SK-N-SH (cell line): ENCODE measurements at regions not wholly inside any gene's neighbourhood (a gene's known extent, or its start where the extent isn't known, plus 50 kb on each side); places are given as distances from the start of the nearest gene placed in this dataset.
A peak's percentile ranks its signal among the peaks of the same experiment; 100 is the strongest.
"Not testable (repeated sequence)": the region's sequence is repeated elsewhere in the genome, so short reads cannot be mapped to it uniquely, and the experiment has no call there.

Experiments
- CTCF ChIA-PET: fragments of 300-600, 350-600 bp; formaldehyde crosslinking; extraction: SDS; loops from one replicate; lab custom pipeline; 2021; lab: Yijun Ruan, JAX
- POLR2A ChIA-PET: fragments of 350-600 bp; sonication (Branson Sonifier 250); formaldehyde crosslinking; extraction: SDS; loops from one replicate; lab custom pipeline; 2020; ENCODE audit warnings: antibody characterized with exemption, inconsistent platforms; lab: Yijun Ruan, JAX
- DNase-seq: peaks from one replicate; pipeline ENCODE4 v3.0.0; 2012
- H2AFZ ChIP-seq: fragments of 200-600 bp; sonication (generic); 2 replicates; pipeline ENCODE4 v1.8.1; 2016; ENCODE audit warnings: antibody characterized with exemption, mild to moderate bottlenecking, low read depth
- H3F3A ChIP-seq: fragments of 200-600 bp; sonication (generic); replicated peaks from 2 replicates; pipeline ENCODE3; 2016; ENCODE audit warnings: antibody characterized with exemption, mild to moderate bottlenecking; ENCODE audit not compliant: insufficient read depth
- H3K27ac ChIP-seq, 2 experiments: fragments of 200-500 bp in 1 of 2; fragments of 200-600 bp in 1 of 2; sonication (Bioruptor generic) in 1 of 2; sonication (generic), shearing (Covaris generic) in 1 of 2; 2 replicates each; pipeline versions ENCODE4 v1.5.1 to v1.6.1; 2014 to 2016; ENCODE audit warnings: low read depth in 2 of 2, inconsistent platforms in 1 of 2, low read length in 1 of 2, mild to moderate bottlenecking in 1 of 2, mixed read lengths in 1 of 2
- H3K27me3 ChIP-seq: fragments of 200-600 bp; sonication (generic), shearing (Covaris generic); 2 replicates; pipeline ENCODE4 v1.6.1; 2016; ENCODE audit warnings: mixed run types; ENCODE audit not compliant: insufficient read depth
- H3K36me3 ChIP-seq, 2 experiments: fragments of 200-500 bp in 1 of 2; fragments of 200-600 bp in 1 of 2; sonication (Bioruptor generic) in 1 of 2; sonication (generic) in 1 of 2; replicated peaks in 1 of 2; 2 replicates each; pipeline versions ENCODE3 to v1.5.1; 2014 to 2016; ENCODE audit warnings: low read length in 1 of 2, mild to moderate bottlenecking in 1 of 2; ENCODE audit not compliant: insufficient read depth in 2 of 2, control insufficient read depth in 1 of 2
- H3K4me1 ChIP-seq, 2 experiments: fragments of 200-500 bp in 1 of 2; fragments of 200-600 bp in 1 of 2; sonication (Bioruptor generic) in 1 of 2; sonication (generic), shearing (Covaris generic) in 1 of 2; 2 replicates each; pipeline versions ENCODE4 v1.5.1 to v1.6.1; 2014 to 2016; ENCODE audit warnings: low read depth in 1 of 2, low read length in 1 of 2, mixed run types in 1 of 2; ENCODE audit not compliant: insufficient read depth in 2 of 2, control insufficient read depth in 1 of 2
- H3K4me2 ChIP-seq: fragments of 200-600 bp; sonication (generic), shearing (Covaris generic); 2 replicates; pipeline ENCODE4 v1.6.1; 2017; ENCODE audit warnings: mixed run types
- H3K4me3 ChIP-seq, 2 experiments: fragments of 200-500 bp in 1 of 2; fragments of 200-600 bp in 1 of 2; sonication (Bioruptor generic) in 1 of 2; sonication (generic), shearing (Covaris generic) in 1 of 2; 2 replicates each; pipeline versions ENCODE4 v1.5.1 to v1.8.1; 2014 to 2016; ENCODE audit warnings: low read depth in 2 of 2, inconsistent platforms in 1 of 2, low read length in 1 of 2, mild to moderate bottlenecking in 1 of 2, mixed read lengths in 1 of 2, moderate library complexity in 1 of 2
- H3K79me2 ChIP-seq: fragments of 200-600 bp; sonication (generic); 2 replicates; pipeline ENCODE4 v1.8.1; 2017; ENCODE audit warnings: mild to moderate bottlenecking; ENCODE audit not compliant: insufficient read depth
- H3K9ac ChIP-seq: fragments of 200-600 bp; sonication (generic); 2 replicates; pipeline ENCODE4 v1.6.1; 2017; ENCODE audit warnings: mixed run types
- H3K9me2 ChIP-seq: fragments of 200-600 bp; sonication (generic); 2 replicates; pipeline ENCODE4 v1.6.1; 2017; ENCODE audit warnings: mixed run types
- H3K9me3 ChIP-seq: fragments of 200-600 bp; sonication (generic); 2 replicates; pipeline ENCODE4 v1.6.1; 2017; ENCODE audit warnings: mixed run types, mild to moderate bottlenecking, moderate library complexity
- H4K20me1 ChIP-seq: fragments of 200-600 bp; sonication (generic); 2 replicates; pipeline ENCODE4 v1.6.1; 2017; ENCODE audit warnings: mild to moderate bottlenecking, mixed run types; ENCODE audit not compliant: insufficient read depth
- CTCF ChIP-seq: fragments of 200-600 bp; sonication (generic); IDR thresholded peaks from 2 replicates; pipeline ENCODE4 v1.6.1; 2017; ENCODE audit warnings: antibody characterized with exemption, mild to moderate bottlenecking, moderate library complexity
- EZH2phosphoT487 ChIP-seq: fragments of 200-600 bp; sonication (generic); IDR thresholded peaks from 2 replicates; pipeline ENCODE4 v1.6.1; 2017; ENCODE audit warnings: low read depth, mixed run types, mild to moderate bottlenecking, antibody characterized with exemption, moderate library complexity, borderline replicate concordance
- FOXJ3 ChIP-seq: sonication (generic); formaldehyde crosslinking; IDR thresholded peaks from 2 replicates; pipeline ENCODE4 v1.5.1; 2020; ENCODE audit warnings: mild to moderate bottlenecking, missing genetic modification reagents
- RAD21 ChIP-seq: IDR thresholded peaks from 2 replicates; pipeline ENCODE4 v1.6.1; 2012; ENCODE audit warnings: mild to moderate bottlenecking, low read length
- RCOR1 ChIP-seq: fragments of 150-350 bp; IDR thresholded peaks from 2 replicates; pipeline ENCODE4 v1.6.1; 2017; ENCODE audit warnings: antibody characterized with exemption, low read length
- REST ChIP-seq: IDR thresholded peaks from 2 replicates; pipeline ENCODE4 v1.6.1; 2012; ENCODE audit warnings: mild to moderate bottlenecking, low read depth, low read length, moderate library complexity
- TCF12 ChIP-seq: IDR thresholded peaks from 2 replicates; pipeline ENCODE4 v1.4.0; 2012
- WGBS: methylation state at CpG from one replicate; pipeline ENCODE4 v1.1.6; 2017; ENCODE audit warnings: low lambda C conversion rate; 5-methylcytosine and 5-hydroxymethylcytosine counted together

- Histone ChIP-seq H3K27me3 (no peaks in the 10 kb centered on the region), H3F3A (no peaks in the 10 kb centered on the region), H3K9me2 (no peaks in the 10 kb centered on the region), H3K79me2 (no peaks in the 10 kb centered on the region), H3K27ac (no peak overlapping the region), H3K4me2 (no peak overlapping the region), H4K20me1 (no peaks in the 10 kb centered on the region), H3K36me3 (no peaks in the 10 kb centered on the region), H3K4me3 (no peak overlapping the region), H3K4me1 (no peaks in the 10 kb centered on the region; a peak in 1 of 4 replicates), H3K9me3 (no peaks in the 10 kb centered on the region), H2AFZ (no peak overlapping the region), H3K9ac (no peak overlapping the region)
- CTCF ChIA-PET: no interaction called here
- DNase-seq: no peak
- POLR2A ChIA-PET: no interaction called here
- WGBS: 88% methylated on average over 1 of the region's 1 CpG
- TF ChIP-seq REST: no peak
- TF ChIP-seq EZH2phosphoT487: no peak
- TF ChIP-seq TCF12: no peak
- TF ChIP-seq FOXJ3 (CRISPR knock-in tag): no peak
- TF ChIP-seq RCOR1: no peak
These were observed 323.1 kb upstream of the DKK2 start for GRCh38 chr4:107359208-107359607.

- DNase-seq, H2AFZ ChIP-seq, POLR2A ChIA-PET, CTCF ChIA-PET, H3K27ac ChIP-seq, H3K36me3 ChIP-seq, H4K20me1 ChIP-seq, H3K27me3 ChIP-seq, H3F3A ChIP-seq, H3K79me2 ChIP-seq: not testable (repeated sequence)
- TF ChIP-seq CTCF (peak; percentile 33; the same call in 1 of the 2 replicates), RAD21 (peak; percentile 25; the same call in 1 of the 2 replicates)
- TF ChIP-seq, all 33 proteins: peak for 2; not testable (repeated sequence) for 31
- H3K9me2 ChIP-seq, H3K4me1 ChIP-seq, H3K4me3 ChIP-seq, H3K9ac ChIP-seq, H3K9me3 ChIP-seq, H3K4me2 ChIP-seq: not testable (repeated sequence)
- 62% methylated on average over 11 of the region's 11 CpGs for WGBS
These were observed 318.2 kb upstream of the DKK2 start for GRCh38 chr4:107354304-107354703.
